IPS DF 19.7 (cell line): ENCODE measurements at regions not wholly inside any gene's neighbourhood (a gene's known extent, or its start where the extent isn't known, plus 50 kb on each side); places are given as distances from the start of the nearest gene placed in this dataset.

Experiments used
- DNase-seq: peaks from one replicate; pipeline ENCODE4 v3.0.0-alpha.2; 2013; ENCODE audit warnings: low read depth, low spot score

GRCh38 chr20:17794400-17794799 is 94.6 kb downstream of the BANF2 start:
- DNase-seq = no peak

GRCh38 chr20:17793986-17794385 is 94.2 kb downstream of the BANF2 start:
- no peak for DNase-seq

GRCh38 chr20:17790296-17790695 is 90.5 kb downstream of the BANF2 start:
- DNase-seq = no peak

- no peak for DNase-seq
These were observed 88.0 kb downstream of the BANF2 start for GRCh38 chr20:17787816-17788215.

GRCh38 chr20:17786221-17786718 is 86.5 kb downstream of the BANF2 start:
- no peak for DNase-seq
